ENCODE measurements at regions not wholly inside any gene's neighbourhood (a gene's known extent, or its start where the extent isn't known, plus 50 kb on each side); places are given as distances from the start of the nearest gene placed in this dataset.

- TF ChIP-seq, protein P1, sequence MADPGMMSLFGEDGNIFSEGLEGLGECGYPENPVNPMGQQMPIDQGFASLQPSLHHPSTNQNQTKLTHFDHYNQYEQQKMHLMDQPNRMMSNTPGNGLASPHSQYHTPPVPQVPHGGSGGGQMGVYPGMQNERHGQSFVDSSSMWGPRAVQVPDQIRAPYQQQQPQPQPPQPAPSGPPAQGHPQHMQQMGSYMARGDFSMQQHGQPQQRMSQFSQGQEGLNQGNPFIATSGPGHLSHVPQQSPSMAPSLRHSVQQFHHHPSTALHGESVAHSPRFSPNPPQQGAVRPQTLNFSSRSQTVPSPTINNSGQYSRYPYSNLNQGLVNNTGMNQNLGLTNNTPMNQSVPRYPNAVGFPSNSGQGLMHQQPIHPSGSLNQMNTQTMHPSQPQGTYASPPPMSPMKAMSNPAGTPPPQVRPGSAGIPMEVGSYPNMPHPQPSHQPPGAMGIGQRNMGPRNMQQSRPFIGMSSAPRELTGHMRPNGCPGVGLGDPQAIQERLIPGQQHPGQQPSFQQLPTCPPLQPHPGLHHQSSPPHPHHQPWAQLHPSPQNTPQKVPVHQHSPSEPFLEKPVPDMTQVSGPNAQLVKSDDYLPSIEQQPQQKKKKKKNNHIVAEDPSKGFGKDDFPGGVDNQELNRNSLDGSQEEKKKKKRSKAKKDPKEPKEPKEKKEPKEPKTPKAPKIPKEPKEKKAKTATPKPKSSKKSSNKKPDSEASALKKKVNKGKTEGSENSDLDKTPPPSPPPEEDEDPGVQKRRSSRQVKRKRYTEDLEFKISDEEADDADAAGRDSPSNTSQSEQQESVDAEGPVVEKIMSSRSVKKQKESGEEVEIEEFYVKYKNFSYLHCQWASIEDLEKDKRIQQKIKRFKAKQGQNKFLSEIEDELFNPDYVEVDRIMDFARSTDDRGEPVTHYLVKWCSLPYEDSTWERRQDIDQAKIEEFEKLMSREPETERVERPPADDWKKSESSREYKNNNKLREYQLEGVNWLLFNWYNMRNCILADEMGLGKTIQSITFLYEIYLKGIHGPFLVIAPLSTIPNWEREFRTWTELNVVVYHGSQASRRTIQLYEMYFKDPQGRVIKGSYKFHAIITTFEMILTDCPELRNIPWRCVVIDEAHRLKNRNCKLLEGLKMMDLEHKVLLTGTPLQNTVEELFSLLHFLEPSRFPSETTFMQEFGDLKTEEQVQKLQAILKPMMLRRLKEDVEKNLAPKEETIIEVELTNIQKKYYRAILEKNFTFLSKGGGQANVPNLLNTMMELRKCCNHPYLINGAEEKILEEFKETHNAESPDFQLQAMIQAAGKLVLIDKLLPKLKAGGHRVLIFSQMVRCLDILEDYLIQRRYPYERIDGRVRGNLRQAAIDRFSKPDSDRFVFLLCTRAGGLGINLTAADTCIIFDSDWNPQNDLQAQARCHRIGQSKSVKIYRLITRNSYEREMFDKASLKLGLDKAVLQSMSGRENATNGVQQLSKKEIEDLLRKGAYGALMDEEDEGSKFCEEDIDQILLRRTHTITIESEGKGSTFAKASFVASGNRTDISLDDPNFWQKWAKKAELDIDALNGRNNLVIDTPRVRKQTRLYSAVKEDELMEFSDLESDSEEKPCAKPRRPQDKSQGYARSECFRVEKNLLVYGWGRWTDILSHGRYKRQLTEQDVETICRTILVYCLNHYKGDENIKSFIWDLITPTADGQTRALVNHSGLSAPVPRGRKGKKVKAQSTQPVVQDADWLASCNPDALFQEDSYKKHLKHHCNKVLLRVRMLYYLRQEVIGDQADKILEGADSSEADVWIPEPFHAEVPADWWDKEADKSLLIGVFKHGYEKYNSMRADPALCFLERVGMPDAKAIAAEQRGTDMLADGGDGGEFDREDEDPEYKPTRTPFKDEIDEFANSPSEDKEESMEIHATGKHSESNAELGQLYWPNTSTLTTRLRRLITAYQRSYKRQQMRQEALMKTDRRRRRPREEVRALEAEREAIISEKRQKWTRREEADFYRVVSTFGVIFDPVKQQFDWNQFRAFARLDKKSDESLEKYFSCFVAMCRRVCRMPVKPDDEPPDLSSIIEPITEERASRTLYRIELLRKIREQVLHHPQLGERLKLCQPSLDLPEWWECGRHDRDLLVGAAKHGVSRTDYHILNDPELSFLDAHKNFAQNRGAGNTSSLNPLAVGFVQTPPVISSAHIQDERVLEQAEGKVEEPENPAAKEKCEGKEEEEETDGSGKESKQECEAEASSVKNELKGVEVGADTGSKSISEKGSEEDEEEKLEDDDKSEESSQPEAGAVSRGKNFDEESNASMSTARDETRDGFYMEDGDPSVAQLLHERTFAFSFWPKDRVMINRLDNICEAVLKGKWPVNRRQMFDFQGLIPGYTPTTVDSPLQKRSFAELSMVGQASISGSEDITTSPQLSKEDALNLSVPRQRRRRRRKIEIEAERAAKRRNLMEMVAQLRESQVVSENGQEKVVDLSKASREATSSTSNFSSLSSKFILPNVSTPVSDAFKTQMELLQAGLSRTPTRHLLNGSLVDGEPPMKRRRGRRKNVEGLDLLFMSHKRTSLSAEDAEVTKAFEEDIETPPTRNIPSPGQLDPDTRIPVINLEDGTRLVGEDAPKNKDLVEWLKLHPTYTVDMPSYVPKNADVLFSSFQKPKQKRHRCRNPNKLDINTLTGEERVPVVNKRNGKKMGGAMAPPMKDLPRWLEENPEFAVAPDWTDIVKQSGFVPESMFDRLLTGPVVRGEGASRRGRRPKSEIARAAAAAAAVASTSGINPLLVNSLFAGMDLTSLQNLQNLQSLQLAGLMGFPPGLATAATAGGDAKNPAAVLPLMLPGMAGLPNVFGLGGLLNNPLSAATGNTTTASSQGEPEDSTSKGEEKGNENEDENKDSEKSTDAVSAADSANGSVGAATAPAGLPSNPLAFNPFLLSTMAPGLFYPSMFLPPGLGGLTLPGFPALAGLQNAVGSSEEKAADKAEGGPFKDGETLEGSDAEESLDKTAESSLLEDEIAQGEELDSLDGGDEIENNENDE (IDR thresholded peaks at IDR 0.05; ENCODE audit: insufficient replicate concordance, low read length): no peak
- TF ChIP-seq, protein P2, sequence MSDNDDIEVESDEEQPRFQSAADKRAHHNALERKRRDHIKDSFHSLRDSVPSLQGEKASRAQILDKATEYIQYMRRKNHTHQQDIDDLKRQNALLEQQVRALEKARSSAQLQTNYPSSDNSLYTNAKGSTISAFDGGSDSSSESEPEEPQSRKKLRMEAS (IDR thresholded peaks at IDR 0.05): no peak
- TF ChIP-seq GTF2F1 (IDR thresholded peaks at IDR 0.05; ENCODE audit: borderline replicate concordance, low read depth, low read length) (no peak), PHF8 (conservative IDR thresholded peaks at IDR 0.05; ENCODE audit: low read depth, low read length) (no peak), YY1 (IDR thresholded peaks at IDR 0.05; ENCODE audit: low read depth, low read length) (no peak), EP300 (IDR thresholded peaks at IDR 0.05; ENCODE audit: borderline replicate concordance in 1 of 2, low read depth in 2 of 2, low read length in 2 of 2) (no peak), BRCA1 (IDR thresholded peaks at IDR 0.05; ENCODE audit: low read depth, low read length) (no peak), RBBP5 (IDR thresholded peaks at IDR 0.05; ENCODE audit: borderline replicate concordance, low read depth, low read length) (no peak)
- TF ChIP-seq, protein P3, sequence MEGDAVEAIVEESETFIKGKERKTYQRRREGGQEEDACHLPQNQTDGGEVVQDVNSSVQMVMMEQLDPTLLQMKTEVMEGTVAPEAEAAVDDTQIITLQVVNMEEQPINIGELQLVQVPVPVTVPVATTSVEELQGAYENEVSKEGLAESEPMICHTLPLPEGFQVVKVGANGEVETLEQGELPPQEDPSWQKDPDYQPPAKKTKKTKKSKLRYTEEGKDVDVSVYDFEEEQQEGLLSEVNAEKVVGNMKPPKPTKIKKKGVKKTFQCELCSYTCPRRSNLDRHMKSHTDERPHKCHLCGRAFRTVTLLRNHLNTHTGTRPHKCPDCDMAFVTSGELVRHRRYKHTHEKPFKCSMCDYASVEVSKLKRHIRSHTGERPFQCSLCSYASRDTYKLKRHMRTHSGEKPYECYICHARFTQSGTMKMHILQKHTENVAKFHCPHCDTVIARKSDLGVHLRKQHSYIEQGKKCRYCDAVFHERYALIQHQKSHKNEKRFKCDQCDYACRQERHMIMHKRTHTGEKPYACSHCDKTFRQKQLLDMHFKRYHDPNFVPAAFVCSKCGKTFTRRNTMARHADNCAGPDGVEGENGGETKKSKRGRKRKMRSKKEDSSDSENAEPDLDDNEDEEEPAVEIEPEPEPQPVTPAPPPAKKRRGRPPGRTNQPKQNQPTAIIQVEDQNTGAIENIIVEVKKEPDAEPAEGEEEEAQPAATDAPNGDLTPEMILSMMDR (IDR thresholded peaks at IDR 0.05; ENCODE audit: control extremely low read depth in 1 of 3, insufficient read depth in 1 of 3, low read depth in 1 of 3, low read length in 3 of 3): no peak
These were observed 202.1 kb upstream of the GHITM start (continued) for GRCh38 chr10:83937161-83937560.
